Mammary epithelial cell (primary cell): ENCODE measurements at regions not wholly inside any gene's neighbourhood (a gene's known extent, or its start where the extent isn't known, plus 50 kb on each side); places are given as distances from the start of the nearest gene placed in this dataset.

Source experiments
- CTCF ChIP-seq, 2 donors: IDR thresholded peaks in 1 of 2; conservative IDR thresholded peaks in 1 of 2; 2 replicates each; pipeline ENCODE4 v1.5.1; 2011 to 2012; ENCODE audit warnings: inconsistent platforms in 2 of 2, low read length in 2 of 2, mild to moderate bottlenecking in 2 of 2, control low read depth in 1 of 2, low read depth in 1 of 2; ENCODE audit not compliant: insufficient read depth in 1 of 2; ENCODE audit errors: extremely low read depth in 1 of 2
- EZH2 ChIP-seq: IDR thresholded peaks from 2 replicates; pipeline ENCODE4 v1.6.1; 2012; ENCODE audit warnings: low read length, inconsistent platforms, borderline replicate concordance

GRCh38 chr3:192040282-192041043 is 579.5 kb downstream of the PYDC2 start:
- TF ChIP-seq EZH2 (no peak), CTCF (conservative IDR thresholded peaks at IDR 0.05 in 1 of 2, IDR thresholded peaks at IDR 0.05 in 1 of 2; ENCODE audit: extremely low read depth in 1 of 2, insufficient read depth in 1 of 2, low read depth in 1 of 2, low read length in 2 of 2) (no peak)
